ENCODE measurements at regions not wholly inside any gene's neighbourhood (a gene's known extent, or its start where the extent isn't known, plus 50 kb on each side); places are given as distances from the start of the nearest gene placed in this dataset.

GRCh38 chr20:47970282-47970903 is 185.1 kb upstream of the SULF2 start:
- no peak overlapping the region for H3K9ac ChIP-seq (ENCODE audit: insufficient read length, low read depth)
- no peaks in the 10 kb centered on the region for H3K9me3 ChIP-seq (ENCODE audit: insufficient read depth, low read length)
- peaks cover 3% of the 10 kb centered on the region for H3K27me3 ChIP-seq (ENCODE audit: insufficient read depth, insufficient read length)
- H3K4me3 ChIP-seq (ENCODE audit: insufficient read length, low read depth), result no peak overlapping the region
- H3K36me3 ChIP-seq (ENCODE audit: insufficient read depth, insufficient read length, low read length), result no peaks in the 10 kb centered on the region
- TF ChIP-seq YY1 (IDR thresholded peaks at IDR 0.05; ENCODE audit: insufficient read depth, insufficient read length), result no peak
- peaks cover 20% of the 10 kb centered on the region for H3K4me1 ChIP-seq (ENCODE audit: insufficient read depth, insufficient read length)
- no peak for DNase-seq (ENCODE audit: low read depth, low spot score)

- Histone ChIP-seq H3K9me3 (ENCODE audit: insufficient read depth, low read length) (no peaks in the 10 kb centered on the region), H3K27me3 (ENCODE audit: insufficient read depth, insufficient read length) (peaks cover 3% of the 10 kb centered on the region), H3K9ac (ENCODE audit: insufficient read length, low read depth) (no peak overlapping the region), H3K4me1 (ENCODE audit: insufficient read depth, insufficient read length) (peaks cover 20% of the 10 kb centered on the region), H3K36me3 (ENCODE audit: insufficient read depth, insufficient read length, low read length) (no peaks in the 10 kb centered on the region), H3K4me3 (ENCODE audit: insufficient read length, low read depth) (no peak overlapping the region)
- no peak for DNase-seq (ENCODE audit: low read depth, low spot score)
- TF ChIP-seq SUZ12 (IDR thresholded peaks at IDR 0.05; ENCODE audit: extremely low read depth, insufficient read depth, insufficient read length), result no peak
- TF ChIP-seq ZNF274 (IDR thresholded peaks at IDR 0.05; ENCODE audit: low read depth, low read length), result no peak
- TF ChIP-seq YY1 (IDR thresholded peaks at IDR 0.05; ENCODE audit: insufficient read depth, insufficient read length), result no peak
These were observed 184.1 kb upstream of the SULF2 start for GRCh38 chr20:47969426-47969825.

GRCh38 chr20:47968541-47969310 is 183.4 kb upstream of the SULF2 start:
- Histone ChIP-seq H3K4me1 (ENCODE audit: insufficient read depth, insufficient read length) (peaks cover 20% of the 10 kb centered on the region), H3K27me3 (ENCODE audit: insufficient read depth, insufficient read length) (no peaks in the 10 kb centered on the region), H3K9ac (ENCODE audit: insufficient read length, low read depth) (no peak overlapping the region), H3K9me3 (ENCODE audit: insufficient read depth, low read length) (no peaks in the 10 kb centered on the region), H3K36me3 (ENCODE audit: insufficient read depth, insufficient read length, low read length) (no peaks in the 10 kb centered on the region), H3K4me3 (ENCODE audit: insufficient read length, low read depth) (no peak overlapping the region)
- no peak for DNase-seq (ENCODE audit: low read depth, low spot score)
- TF ChIP-seq SUZ12 (IDR thresholded peaks at IDR 0.05; ENCODE audit: extremely low read depth, insufficient read depth, insufficient read length) (no peak), YY1 (IDR thresholded peaks at IDR 0.05; ENCODE audit: insufficient read depth, insufficient read length) (no peak), ZNF274 (IDR thresholded peaks at IDR 0.05; ENCODE audit: low read depth, low read length) (no peak)

GRCh38 chr20:47964149-47964548 is 178.9 kb upstream of the SULF2 start:
- TF ChIP-seq YY1 (IDR thresholded peaks at IDR 0.05; ENCODE audit: insufficient read depth, insufficient read length) (no peak), SUZ12 (IDR thresholded peaks at IDR 0.05; ENCODE audit: extremely low read depth, insufficient read depth, insufficient read length) (no peak), ZNF274 (IDR thresholded peaks at IDR 0.05; ENCODE audit: low read depth, low read length) (no peak)
- Histone ChIP-seq H3K4me3 (ENCODE audit: insufficient read length, low read depth) (no peak overlapping the region), H3K9me3 (ENCODE audit: insufficient read depth, low read length) (no peaks in the 10 kb centered on the region), H3K9ac (ENCODE audit: insufficient read length, low read depth) (no peak overlapping the region), H3K27me3 (ENCODE audit: insufficient read depth, insufficient read length) (no peaks in the 10 kb centered on the region), H3K4me1 (ENCODE audit: insufficient read depth, insufficient read length) (no peaks in the 10 kb centered on the region), H3K36me3 (ENCODE audit: insufficient read depth, insufficient read length, low read length) (no peaks in the 10 kb centered on the region)
- no peak for DNase-seq (ENCODE audit: low read depth, low spot score)

GRCh38 chr20:47963022-47963421 is 177.7 kb upstream of the SULF2 start:
- Histone ChIP-seq H3K4me1 (ENCODE audit: insufficient read depth, insufficient read length) (no peaks in the 10 kb centered on the region), H3K9me3 (ENCODE audit: insufficient read depth, low read length) (no peaks in the 10 kb centered on the region), H3K36me3 (ENCODE audit: insufficient read depth, insufficient read length, low read length) (no peaks in the 10 kb centered on the region), H3K9ac (ENCODE audit: insufficient read length, low read depth) (no peak overlapping the region), H3K4me3 (ENCODE audit: insufficient read length, low read depth) (no peak overlapping the region), H3K27me3 (ENCODE audit: insufficient read depth, insufficient read length) (no peaks in the 10 kb centered on the region)
- TF ChIP-seq ZNF274 (IDR thresholded peaks at IDR 0.05; ENCODE audit: low read depth, low read length) (no peak), SUZ12 (IDR thresholded peaks at IDR 0.05; ENCODE audit: extremely low read depth, insufficient read depth, insufficient read length) (no peak), YY1 (IDR thresholded peaks at IDR 0.05; ENCODE audit: insufficient read depth, insufficient read length) (no peak)
- DNase-seq (ENCODE audit: low read depth, low spot score), result no peak

GRCh38 chr20:47962286-47962963 is 177.1 kb upstream of the SULF2 start:
- Histone ChIP-seq H3K4me1 (ENCODE audit: insufficient read depth, insufficient read length) (no peaks in the 10 kb centered on the region), H3K36me3 (ENCODE audit: insufficient read depth, insufficient read length, low read length) (no peaks in the 10 kb centered on the region), H3K4me3 (ENCODE audit: insufficient read length, low read depth) (no peak overlapping the region), H3K9me3 (ENCODE audit: insufficient read depth, low read length) (no peaks in the 10 kb centered on the region), H3K9ac (ENCODE audit: insufficient read length, low read depth) (no peak overlapping the region), H3K27me3 (ENCODE audit: insufficient read depth, insufficient read length) (no peaks in the 10 kb centered on the region)
- TF ChIP-seq ZNF274 (IDR thresholded peaks at IDR 0.05; ENCODE audit: low read depth, low read length), result no peak
- TF ChIP-seq SUZ12 (IDR thresholded peaks at IDR 0.05; ENCODE audit: extremely low read depth, insufficient read depth, insufficient read length), result no peak
- no peak for TF ChIP-seq YY1 (IDR thresholded peaks at IDR 0.05; ENCODE audit: insufficient read depth, insufficient read length)
- no peak for DNase-seq (ENCODE audit: low read depth, low spot score)
